SK-N-SH (cell line): ENCODE measurements at regions not wholly inside any gene's neighbourhood (a gene's known extent, or its start where the extent isn't known, plus 50 kb on each side); places are given as distances from the start of the nearest gene placed in this dataset.

Experiments used
- CTCF ChIA-PET: fragments of 300-600, 350-600 bp; formaldehyde crosslinking; extraction: SDS; loops from one replicate; lab custom pipeline; 2021; lab: Yijun Ruan, JAX
- POLR2A ChIA-PET: fragments of 350-600 bp; sonication (Branson Sonifier 250); formaldehyde crosslinking; extraction: SDS; loops from one replicate; lab custom pipeline; 2020; ENCODE audit warnings: antibody characterized with exemption, inconsistent platforms; lab: Yijun Ruan, JAX
- DNase-seq: peaks from one replicate; pipeline ENCODE4 v3.0.0; 2012
- H2AFZ ChIP-seq: fragments of 200-600 bp; sonication (generic); 2 replicates; pipeline ENCODE4 v1.8.1; 2016; ENCODE audit warnings: antibody characterized with exemption, mild to moderate bottlenecking, low read depth
- H3F3A ChIP-seq: fragments of 200-600 bp; sonication (generic); replicated peaks from 2 replicates; pipeline ENCODE3; 2016; ENCODE audit warnings: antibody characterized with exemption, mild to moderate bottlenecking; ENCODE audit not compliant: insufficient read depth
- H3K27ac ChIP-seq, 2 experiments: fragments of 200-500 bp in 1 of 2; fragments of 200-600 bp in 1 of 2; sonication (Bioruptor generic) in 1 of 2; sonication (generic), shearing (Covaris generic) in 1 of 2; 2 replicates each; pipeline versions ENCODE4 v1.5.1 to v1.6.1; 2014 to 2016; ENCODE audit warnings: low read depth in 2 of 2, inconsistent platforms in 1 of 2, low read length in 1 of 2, mild to moderate bottlenecking in 1 of 2, mixed read lengths in 1 of 2
- H3K27me3 ChIP-seq: fragments of 200-600 bp; sonication (generic), shearing (Covaris generic); 2 replicates; pipeline ENCODE4 v1.6.1; 2016; ENCODE audit warnings: mixed run types; ENCODE audit not compliant: insufficient read depth
- H3K36me3 ChIP-seq, 2 experiments: fragments of 200-500 bp in 1 of 2; fragments of 200-600 bp in 1 of 2; sonication (Bioruptor generic) in 1 of 2; sonication (generic) in 1 of 2; replicated peaks in 1 of 2; 2 replicates each; pipeline versions ENCODE3 to v1.5.1; 2014 to 2016; ENCODE audit warnings: low read length in 1 of 2, mild to moderate bottlenecking in 1 of 2; ENCODE audit not compliant: insufficient read depth in 2 of 2, control insufficient read depth in 1 of 2
- H3K4me1 ChIP-seq, 2 experiments: fragments of 200-500 bp in 1 of 2; fragments of 200-600 bp in 1 of 2; sonication (Bioruptor generic) in 1 of 2; sonication (generic), shearing (Covaris generic) in 1 of 2; 2 replicates each; pipeline versions ENCODE4 v1.5.1 to v1.6.1; 2014 to 2016; ENCODE audit warnings: low read depth in 1 of 2, low read length in 1 of 2, mixed run types in 1 of 2; ENCODE audit not compliant: insufficient read depth in 2 of 2, control insufficient read depth in 1 of 2
- H3K4me2 ChIP-seq: fragments of 200-600 bp; sonication (generic), shearing (Covaris generic); 2 replicates; pipeline ENCODE4 v1.6.1; 2017; ENCODE audit warnings: mixed run types
- H3K4me3 ChIP-seq, 2 experiments: fragments of 200-500 bp in 1 of 2; fragments of 200-600 bp in 1 of 2; sonication (Bioruptor generic) in 1 of 2; sonication (generic), shearing (Covaris generic) in 1 of 2; 2 replicates each; pipeline versions ENCODE4 v1.5.1 to v1.8.1; 2014 to 2016; ENCODE audit warnings: low read depth in 2 of 2, inconsistent platforms in 1 of 2, low read length in 1 of 2, mild to moderate bottlenecking in 1 of 2, mixed read lengths in 1 of 2, moderate library complexity in 1 of 2
- H3K79me2 ChIP-seq: fragments of 200-600 bp; sonication (generic); 2 replicates; pipeline ENCODE4 v1.8.1; 2017; ENCODE audit warnings: mild to moderate bottlenecking; ENCODE audit not compliant: insufficient read depth
- H3K9ac ChIP-seq: fragments of 200-600 bp; sonication (generic); 2 replicates; pipeline ENCODE4 v1.6.1; 2017; ENCODE audit warnings: mixed run types
- H3K9me2 ChIP-seq: fragments of 200-600 bp; sonication (generic); 2 replicates; pipeline ENCODE4 v1.6.1; 2017; ENCODE audit warnings: mixed run types
- H3K9me3 ChIP-seq: fragments of 200-600 bp; sonication (generic); 2 replicates; pipeline ENCODE4 v1.6.1; 2017; ENCODE audit warnings: mixed run types, mild to moderate bottlenecking, moderate library complexity
- H4K20me1 ChIP-seq: fragments of 200-600 bp; sonication (generic); 2 replicates; pipeline ENCODE4 v1.6.1; 2017; ENCODE audit warnings: mild to moderate bottlenecking, mixed run types; ENCODE audit not compliant: insufficient read depth
- ELF1 ChIP-seq: IDR thresholded peaks from 2 replicates; pipeline ENCODE4 v1.4.0; 2012
- JUND ChIP-seq: IDR thresholded peaks from 2 replicates; pipeline ENCODE4 v1.4.0; 2012
- POLR2AphosphoS5 ChIP-seq: IDR thresholded peaks from 2 replicates; pipeline ENCODE4 v1.6.1; 2012; ENCODE audit warnings: low read depth, low read length
- RAD21 ChIP-seq: IDR thresholded peaks from 2 replicates; pipeline ENCODE4 v1.6.1; 2012; ENCODE audit warnings: mild to moderate bottlenecking, low read length
- RCOR1 ChIP-seq: fragments of 150-350 bp; IDR thresholded peaks from 2 replicates; pipeline ENCODE4 v1.6.1; 2017; ENCODE audit warnings: antibody characterized with exemption, low read length
- REST ChIP-seq: IDR thresholded peaks from 2 replicates; pipeline ENCODE4 v1.6.1; 2012; ENCODE audit warnings: mild to moderate bottlenecking, low read depth, low read length, moderate library complexity
- SMC3 ChIP-seq: IDR thresholded peaks from 2 replicates; pipeline ENCODE4 v1.6.1; 2012; ENCODE audit warnings: low read depth, low read length, improper control_type of control experiment
- TAF1 ChIP-seq: IDR thresholded peaks from 2 replicates; pipeline ENCODE4 v1.6.1; 2012; ENCODE audit warnings: low read depth, mild to moderate bottlenecking, low read length, moderate library complexity, borderline replicate concordance
- TEAD4 ChIP-seq: IDR thresholded peaks from 2 replicates; pipeline ENCODE4 v1.4.0; 2012; ENCODE audit warnings: mild to moderate bottlenecking, borderline replicate concordance; ENCODE audit not compliant: insufficient read depth
- USF1 ChIP-seq: IDR thresholded peaks from 2 replicates; pipeline ENCODE4 v1.4.0; 2012; ENCODE audit warnings: low read depth, borderline replicate concordance
- USF2 ChIP-seq: fragments of 150-350 bp; IDR thresholded peaks from 2 replicates; pipeline ENCODE4 v1.6.1; 2017; ENCODE audit warnings: antibody characterized with exemption, low read length, low read depth, borderline replicate concordance
- YY1 ChIP-seq: IDR thresholded peaks from 2 replicates; pipeline ENCODE4 v1.4.0; 2012; ENCODE audit warnings: low read depth, mild to moderate bottlenecking
- ZBTB33 ChIP-seq: IDR thresholded peaks from 2 replicates; pipeline ENCODE4 v1.4.0; 2012; ENCODE audit warnings: low read depth, borderline replicate concordance
- WGBS: methylation state at CpG from one replicate; pipeline ENCODE4 v1.1.6; 2017; ENCODE audit warnings: low lambda C conversion rate; 5-methylcytosine and 5-hydroxymethylcytosine counted together

GRCh38 chr6:73923905-73924485 lies 228.0 kb downstream of the CD109 start:
- Histone ChIP-seq H3K4me2 (no peak overlapping the region), H3K27ac (no peak overlapping the region), H3K27me3 (no peaks in the 10 kb centered on the region), H3K79me2 (no peaks in the 10 kb centered on the region), H2AFZ (no peak overlapping the region), H3K9ac (no peak overlapping the region), H3K9me3 (no peaks in the 10 kb centered on the region), H3K4me1 (no peaks in the 10 kb centered on the region), H3K36me3 (no peaks in the 10 kb centered on the region), H3K9me2 (no peaks in the 10 kb centered on the region), H4K20me1 (no peaks in the 10 kb centered on the region), H3K4me3 (no peak overlapping the region), H3F3A (no peaks in the 10 kb centered on the region)
- DNase-seq = no peak
- ChIA-PET CTCF (no interaction called here), POLR2A (no interaction called here)
- 31% methylated on average over 1 of the region's 1 CpG for WGBS
- TF ChIP-seq RAD21 (no peak), ELF1 (no peak), POLR2AphosphoS5 (no peak), USF2 (no peak), JUND (no peak), RCOR1 (no peak), YY1 (no peak), TAF1 (no peak), ZBTB33 (no peak), TEAD4 (no peak), USF1 (no peak), REST (no peak), SMC3 (no peak)
